MCF 10A (cell line): ENCODE measurements at regions not wholly inside any gene's neighbourhood (a gene's known extent, or its start where the extent isn't known, plus 50 kb on each side); places are given as distances from the start of the nearest gene placed in this dataset.

Source experiments
- BruUV-seq: library from RNA; stranded (reverse); fragments of 400-500 nt; replicated peaks from 2 replicates; lab custom pipeline; 2021; lab: Mats Ljungman, UMichigan
- CTCF ChIA-PET: fragments of 300-600 bp; sonication (Branson Sonifier 250); formaldehyde crosslinking; extraction: SDS; loops from one replicate; lab custom pipeline; 2021; ENCODE audit warnings: antibody characterized with exemption, inconsistent platforms; lab: Yijun Ruan, JAX
- POLR2A ChIA-PET: fragments of 300-600, 350-650 bp; sonication (Branson Sonifier 250); formaldehyde crosslinking; extraction: SDS; loops from one replicate; lab custom pipeline; 2020; ENCODE audit warnings: antibody characterized with exemption, inconsistent platforms; lab: Yijun Ruan, JAX
- DNase-seq: peaks from one replicate; pipeline ENCODE4 v3.0.0-alpha.2; 2018; ENCODE audit not compliant: unreplicated experiment
- H3K27ac Mint-ChIP-seq: one replicate; pipeline ENCODE4 v1.8.0; 2022; ENCODE audit warnings: mild to moderate bottlenecking, low read depth, mixed read lengths; ENCODE audit not compliant: unreplicated experiment
- H3K27me3 Mint-ChIP-seq: one replicate; pipeline ENCODE4 v1.8.0; 2022; ENCODE audit warnings: mixed read lengths; ENCODE audit not compliant: insufficient read depth, unreplicated experiment
- H3K36me3 Mint-ChIP-seq: one replicate; pipeline ENCODE4 v1.8.0; 2022; ENCODE audit warnings: mild to moderate bottlenecking, moderate library complexity, mixed read lengths; ENCODE audit not compliant: insufficient read depth, unreplicated experiment
- H3K4me1 Mint-ChIP-seq: one replicate; pipeline ENCODE4 v1.8.0; 2022; ENCODE audit warnings: mixed read lengths; ENCODE audit not compliant: insufficient read depth, unreplicated experiment
- H3K4me3 Mint-ChIP-seq: one replicate; pipeline ENCODE4 v1.8.0; 2022; ENCODE audit warnings: mild to moderate bottlenecking, moderate library complexity, mixed read lengths; ENCODE audit not compliant: unreplicated experiment
- H3K9me3 Mint-ChIP-seq: one replicate; pipeline ENCODE4 v1.8.0; 2022; ENCODE audit warnings: mixed read lengths; ENCODE audit not compliant: unreplicated experiment
- intact Hi-C: fragments of 100-400 bp; cut with micrococcal nuclease; formaldehyde crosslinking; loops from 2 replicates; pipeline ENCODE4 v1.14.1; 2022
- TF ChIP-seq, protein P1 (sequence below): fragments of 200-600 bp; IDR thresholded peaks from one replicate; pipeline ENCODE4 v1.8.0; 2022; ENCODE audit warnings: antibody characterized with exemption, mild to moderate bottlenecking; ENCODE audit not compliant: unreplicated experiment

DNA sequence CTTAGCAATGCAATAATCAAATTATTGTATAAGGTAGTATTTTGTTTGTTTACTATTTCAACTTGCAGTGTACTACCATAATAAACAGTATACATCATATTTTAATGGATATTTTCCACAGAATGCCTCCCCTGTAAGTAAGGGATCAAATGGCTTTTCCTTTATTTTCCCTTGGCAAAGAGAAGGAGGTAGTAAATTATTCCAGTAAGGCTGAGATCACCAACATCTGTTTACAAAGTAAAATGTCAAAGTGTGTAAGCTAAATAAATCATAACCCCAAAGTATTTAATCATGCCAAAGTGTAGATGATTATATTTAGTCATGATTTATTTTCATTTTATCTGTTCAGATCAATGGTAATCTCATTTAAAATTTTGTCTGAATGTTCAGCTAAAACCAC lies 537.6 kb downstream of the PRDM9 start:
- no peak for DNase-seq
- no TSS peak for BruUV-seq
- no peaks in the 10 kb centered on the region for H3K27me3 Mint-ChIP-seq
- POLR2A ChIA-PET = no interaction called here
- no peaks in the 10 kb centered on the region for H3K4me1 Mint-ChIP-seq
- CTCF ChIA-PET = no interaction called here
- H3K9me3 Mint-ChIP-seq = peaks cover 8% of the 10 kb centered on the region
- intact Hi-C loops = no loop called here
- TF ChIP-seq, protein P1, sequence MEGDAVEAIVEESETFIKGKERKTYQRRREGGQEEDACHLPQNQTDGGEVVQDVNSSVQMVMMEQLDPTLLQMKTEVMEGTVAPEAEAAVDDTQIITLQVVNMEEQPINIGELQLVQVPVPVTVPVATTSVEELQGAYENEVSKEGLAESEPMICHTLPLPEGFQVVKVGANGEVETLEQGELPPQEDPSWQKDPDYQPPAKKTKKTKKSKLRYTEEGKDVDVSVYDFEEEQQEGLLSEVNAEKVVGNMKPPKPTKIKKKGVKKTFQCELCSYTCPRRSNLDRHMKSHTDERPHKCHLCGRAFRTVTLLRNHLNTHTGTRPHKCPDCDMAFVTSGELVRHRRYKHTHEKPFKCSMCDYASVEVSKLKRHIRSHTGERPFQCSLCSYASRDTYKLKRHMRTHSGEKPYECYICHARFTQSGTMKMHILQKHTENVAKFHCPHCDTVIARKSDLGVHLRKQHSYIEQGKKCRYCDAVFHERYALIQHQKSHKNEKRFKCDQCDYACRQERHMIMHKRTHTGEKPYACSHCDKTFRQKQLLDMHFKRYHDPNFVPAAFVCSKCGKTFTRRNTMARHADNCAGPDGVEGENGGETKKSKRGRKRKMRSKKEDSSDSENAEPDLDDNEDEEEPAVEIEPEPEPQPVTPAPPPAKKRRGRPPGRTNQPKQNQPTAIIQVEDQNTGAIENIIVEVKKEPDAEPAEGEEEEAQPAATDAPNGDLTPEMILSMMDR = no peak
- H3K4me3 Mint-ChIP-seq = no peak overlapping the region
- no peak overlapping the region for H3K27ac Mint-ChIP-seq
- H3K36me3 Mint-ChIP-seq = no peaks in the 10 kb centered on the region

DNA sequence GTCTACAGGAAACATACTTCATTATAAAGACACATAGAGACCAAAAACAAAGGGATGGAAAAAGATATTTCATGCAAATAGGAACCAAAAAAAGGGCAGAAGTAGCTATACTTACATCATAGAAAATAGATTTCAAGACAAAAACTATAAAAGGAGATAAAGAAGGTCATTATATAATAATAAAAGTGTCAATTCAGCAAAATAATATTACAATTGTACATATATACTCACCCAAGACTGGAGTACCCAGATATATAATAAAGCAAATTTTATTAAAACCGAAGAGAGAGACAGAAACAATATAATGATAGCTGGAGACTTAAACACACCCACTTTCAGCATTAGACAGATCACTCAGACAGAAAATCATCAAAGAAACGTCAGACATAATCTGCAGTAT lies 546.3 kb downstream of the PRDM9 start:
- Mint-ChIP-seq H3K27me3 (no peaks in the 10 kb centered on the region), H3K36me3 (no peaks in the 10 kb centered on the region), H3K27ac (no peak overlapping the region), H3K4me1 (no peaks in the 10 kb centered on the region), H3K4me3 (no peak overlapping the region), H3K9me3 (no peaks in the 10 kb centered on the region)
- ChIA-PET POLR2A (no interaction called here), CTCF (interaction anchor here (0.7 kb wide), 1 partner anchor 18 kb away, joined by 4 read pairs; no protein-coding TSS in a partner anchor)
- DNase-seq = no peak
- TF ChIP-seq, protein P1 = no peak
- no TSS peak for BruUV-seq
- intact Hi-C loops = no loop called here

DNA sequence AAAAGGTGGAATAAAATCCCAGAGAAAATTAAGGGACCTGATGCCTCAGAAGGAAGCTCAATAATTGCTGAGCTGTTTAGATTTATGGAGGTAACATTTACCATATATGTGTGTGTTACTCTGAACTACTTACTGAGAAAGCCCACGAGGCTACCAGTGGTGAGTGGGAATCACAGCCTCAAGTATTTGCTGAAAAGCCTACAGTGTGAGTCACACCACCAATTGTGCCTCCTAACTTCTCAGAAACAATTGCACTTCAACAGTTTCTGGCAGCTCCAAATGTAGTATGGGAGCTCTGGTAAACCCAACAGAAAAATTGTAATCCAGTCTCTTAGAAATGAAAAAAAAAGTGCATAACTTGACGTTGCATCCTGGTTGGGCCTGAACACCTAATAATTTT lies 551.6 kb downstream of the PRDM9 start:
- H3K27ac Mint-ChIP-seq = no peak overlapping the region
- TF ChIP-seq, protein P1 = no peak
- CTCF ChIA-PET = no interaction called here
- H3K4me1 Mint-ChIP-seq = no peaks in the 10 kb centered on the region
- BruUV-seq = no TSS peak
- POLR2A ChIA-PET = no interaction called here
- no peak for DNase-seq
- intact Hi-C loops = no loop called here
- no peaks in the 10 kb centered on the region for H3K27me3 Mint-ChIP-seq
- H3K9me3 Mint-ChIP-seq = no peaks in the 10 kb centered on the region
- no peaks in the 10 kb centered on the region for H3K36me3 Mint-ChIP-seq
- H3K4me3 Mint-ChIP-seq = no peak overlapping the region

DNA sequence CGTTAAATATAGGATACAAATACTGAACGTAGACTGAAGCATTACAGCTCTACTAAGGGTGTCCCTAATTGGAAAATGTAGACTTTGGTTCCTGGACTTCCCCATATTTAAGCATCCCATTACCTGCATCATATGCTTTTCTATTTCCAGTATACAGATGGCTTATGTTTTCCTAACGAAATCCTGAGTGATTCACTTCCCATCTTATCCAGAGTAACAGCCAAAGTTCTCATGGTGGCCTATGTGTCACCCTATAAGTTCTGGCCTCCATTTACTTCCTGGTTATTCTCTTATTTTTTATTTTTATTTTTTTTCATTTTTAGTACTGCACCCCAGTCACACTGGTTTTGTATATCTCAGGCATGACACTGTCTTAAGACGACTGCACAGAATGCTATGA lies 552.3 kb downstream of the PRDM9 start:
- POLR2A ChIA-PET = no interaction called here
- Mint-ChIP-seq H3K4me3 (no peak overlapping the region), H3K27me3 (no peaks in the 10 kb centered on the region), H3K4me1 (no peaks in the 10 kb centered on the region), H3K9me3 (no peaks in the 10 kb centered on the region), H3K27ac (no peak overlapping the region), H3K36me3 (no peaks in the 10 kb centered on the region)
- no peak for DNase-seq
- intact Hi-C loops = no loop called here
- CTCF ChIA-PET = no interaction called here
- BruUV-seq = no TSS peak
- TF ChIP-seq, protein P1 = no peak
